ENCODE measurements at regions not wholly inside any gene's neighbourhood (a gene's known extent, or its start where the extent isn't known, plus 50 kb on each side); places are given as distances from the start of the nearest gene placed in this dataset.

DNA sequence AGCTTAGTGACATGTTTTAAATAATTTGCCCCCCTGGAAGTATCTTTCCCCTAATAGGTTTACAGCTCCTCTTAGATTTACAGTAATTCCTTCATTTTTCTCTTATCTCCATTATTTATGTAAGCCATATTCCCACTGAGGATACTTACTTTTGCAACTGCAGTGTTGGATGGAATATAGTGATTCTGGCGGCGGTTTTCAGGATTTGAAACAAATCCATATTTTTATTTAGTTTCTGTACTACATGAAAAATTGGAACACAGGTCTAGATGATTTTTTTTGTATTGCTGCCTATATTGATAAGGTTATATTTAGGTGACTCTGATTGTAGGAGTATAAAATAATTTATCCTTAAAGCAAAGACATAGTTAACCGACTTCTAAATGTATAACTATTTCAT, 391.6 kb upstream of the SUCLG2 start:
- no peak for DNase-seq

DNA sequence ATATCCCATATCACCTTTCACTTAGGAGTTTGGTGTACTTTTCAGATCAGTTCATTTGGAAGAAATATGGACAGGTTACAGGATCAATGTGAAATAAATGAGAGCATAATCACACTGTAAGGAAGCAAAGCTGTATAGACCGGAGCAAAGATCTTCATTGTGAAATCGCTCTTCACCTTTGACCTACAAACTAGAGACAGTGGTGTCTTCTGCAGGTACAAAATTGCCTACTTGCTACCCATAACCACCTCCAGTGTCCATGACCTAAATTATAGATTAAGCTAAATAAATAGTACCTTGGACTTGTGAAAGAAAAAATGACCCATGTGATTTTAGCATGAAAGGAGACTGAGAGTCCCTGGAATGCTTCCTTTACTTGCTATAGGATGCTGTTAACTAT, 379.5 kb upstream of the SUCLG2 start:
- no peak for DNase-seq

DNA sequence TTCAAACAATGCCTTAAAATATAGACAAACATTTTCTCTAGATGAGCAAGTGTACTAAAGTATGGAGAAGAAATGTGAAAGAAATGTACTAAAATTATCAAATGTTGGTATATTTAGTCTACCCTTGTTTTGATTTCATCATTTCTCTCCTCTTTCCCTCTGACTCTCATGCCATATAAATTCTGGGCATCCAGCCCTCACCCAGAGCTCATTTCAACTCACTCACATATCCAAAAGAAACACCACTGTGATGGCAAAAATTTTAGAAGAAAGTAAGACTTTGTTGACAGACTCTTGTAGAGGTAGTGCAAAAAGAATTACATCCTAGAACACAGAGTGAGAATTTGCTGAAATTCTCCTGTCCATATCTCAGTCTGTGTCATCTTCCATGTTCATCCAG, 377.8 kb upstream of the SUCLG2 start:
- no peak for DNase-seq

DNA sequence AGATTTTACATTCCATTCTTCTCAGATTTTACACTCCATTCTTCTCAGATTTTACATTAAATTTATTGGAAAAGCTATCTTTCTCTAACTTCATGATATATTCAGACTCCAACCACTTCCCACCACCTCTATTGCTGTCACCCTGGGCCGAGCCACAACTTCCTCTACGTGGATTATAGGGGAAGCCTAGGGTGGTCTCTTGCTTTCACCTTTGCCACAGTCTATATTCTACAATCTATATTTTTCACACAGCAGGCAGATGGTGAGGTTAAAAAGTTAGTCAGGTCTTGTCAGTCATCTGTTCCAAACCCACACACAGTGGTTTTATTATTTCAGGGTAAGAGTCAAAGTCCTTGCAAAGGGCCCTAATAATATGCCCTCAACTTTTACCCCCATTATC, 370.8 kb upstream of the SUCLG2 start:
- DNase-seq: no peak

DNA sequence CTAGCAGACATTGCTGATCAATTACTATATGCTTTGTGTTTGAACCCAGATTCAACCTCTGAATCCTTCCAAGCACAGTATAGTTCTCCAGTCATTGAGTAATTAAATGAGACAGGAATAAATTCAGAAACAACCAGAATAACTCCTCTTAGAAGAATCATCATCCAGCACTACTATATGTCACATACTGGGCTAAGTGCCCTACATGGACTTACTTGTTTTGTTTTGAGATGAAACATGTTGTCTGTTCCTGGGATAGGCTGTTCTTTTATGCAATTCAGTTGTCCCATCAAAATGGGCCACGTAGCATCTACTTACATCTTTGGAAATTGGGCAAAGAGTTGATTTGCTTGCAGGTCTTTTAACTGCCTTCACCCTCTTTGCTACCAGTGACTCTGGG, 365.5 kb upstream of the SUCLG2 start:
- no peak for DNase-seq

DNA sequence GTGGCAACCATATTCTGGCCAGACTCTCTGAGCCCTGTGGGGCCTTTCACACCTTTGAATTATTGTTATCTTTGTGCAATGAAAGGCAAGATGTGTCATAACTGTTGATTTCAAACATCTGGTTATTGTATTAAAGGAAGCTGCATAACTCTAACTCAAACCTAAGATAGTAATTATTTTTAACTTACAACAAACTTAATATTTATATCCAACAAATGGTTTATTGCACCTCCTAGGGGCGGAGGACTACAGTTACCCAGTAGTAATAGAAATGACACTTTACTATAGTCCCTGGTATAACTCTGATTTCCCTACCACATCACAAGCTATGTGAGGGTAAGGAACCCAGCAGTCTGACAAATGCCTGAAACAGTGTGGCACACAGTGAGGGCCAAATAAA, 363.9 kb upstream of the SUCLG2 start:
- DNase-seq: no peak

DNA sequence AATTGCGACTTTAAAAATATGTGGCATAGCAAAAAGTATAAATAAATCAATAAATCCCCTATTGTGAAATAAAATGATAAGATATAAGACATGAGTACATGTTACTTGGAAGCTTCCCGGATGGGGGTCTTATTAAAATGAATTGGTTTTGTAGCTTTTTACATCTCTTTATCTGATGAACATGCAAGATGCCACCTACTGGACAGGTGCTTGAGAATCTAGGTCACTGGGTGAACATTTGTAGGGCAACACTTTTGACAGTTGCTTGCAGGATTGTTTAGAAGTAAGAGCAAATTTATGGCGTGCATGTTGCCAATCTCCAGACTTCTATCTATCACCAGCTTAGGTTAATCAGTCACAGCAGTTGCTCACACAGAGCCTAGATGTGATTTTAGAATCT, 362.7 kb upstream of the SUCLG2 start:
- no peak for DNase-seq

DNA sequence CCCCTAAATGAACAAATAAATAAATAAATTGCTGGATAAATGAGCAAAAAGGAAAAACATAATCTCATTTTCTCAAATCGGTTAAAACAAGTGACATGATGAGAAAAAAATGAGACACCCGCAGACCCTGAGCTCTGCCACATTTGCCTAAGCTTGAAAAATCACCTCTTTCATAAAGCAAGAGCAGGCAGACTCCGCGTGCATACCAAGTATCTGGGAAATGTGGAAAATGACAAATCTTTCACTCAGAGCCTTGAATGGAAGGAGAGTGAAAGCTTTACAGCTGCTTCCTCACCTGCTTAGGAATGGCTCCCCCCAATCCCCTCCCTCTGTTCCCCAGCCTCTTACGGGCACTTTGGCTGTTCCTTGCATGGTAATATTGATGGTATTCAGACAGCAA, 355.5 kb upstream of the SUCLG2 start:
- DNase-seq: no peak

DNA sequence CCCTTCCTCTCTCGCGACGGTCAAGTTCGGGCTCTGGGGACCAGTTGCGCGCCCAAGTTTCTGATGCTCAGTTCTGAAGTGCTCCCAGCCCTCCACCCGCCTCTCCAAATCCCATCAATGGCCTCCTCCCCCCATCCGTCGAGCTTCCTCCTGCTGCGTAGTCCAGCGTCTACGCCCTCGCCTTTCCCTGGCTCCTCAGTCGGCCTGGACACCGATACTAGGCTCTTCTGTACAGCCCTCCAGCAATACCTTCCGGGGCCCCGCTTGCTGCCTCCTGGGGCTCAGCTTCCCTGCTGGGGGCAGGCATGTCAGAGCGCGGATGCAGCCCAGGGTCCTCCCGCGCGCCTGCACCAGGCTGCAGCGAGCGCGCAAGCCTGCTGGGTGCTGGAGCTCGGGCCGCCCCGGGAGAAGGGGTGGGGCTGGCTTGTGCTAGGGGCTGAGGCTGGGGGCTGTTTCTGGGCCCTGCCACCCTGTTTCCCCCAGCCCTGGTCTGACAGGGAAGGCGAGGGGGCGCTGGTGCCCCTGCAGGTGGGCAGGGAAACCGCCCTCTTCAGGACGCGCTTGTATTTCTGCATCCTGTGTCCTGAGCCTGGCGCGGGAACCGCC, 353.3 kb upstream of the SUCLG2 start:
- DNase-seq: peak; percentile 1 to 18

DNA sequence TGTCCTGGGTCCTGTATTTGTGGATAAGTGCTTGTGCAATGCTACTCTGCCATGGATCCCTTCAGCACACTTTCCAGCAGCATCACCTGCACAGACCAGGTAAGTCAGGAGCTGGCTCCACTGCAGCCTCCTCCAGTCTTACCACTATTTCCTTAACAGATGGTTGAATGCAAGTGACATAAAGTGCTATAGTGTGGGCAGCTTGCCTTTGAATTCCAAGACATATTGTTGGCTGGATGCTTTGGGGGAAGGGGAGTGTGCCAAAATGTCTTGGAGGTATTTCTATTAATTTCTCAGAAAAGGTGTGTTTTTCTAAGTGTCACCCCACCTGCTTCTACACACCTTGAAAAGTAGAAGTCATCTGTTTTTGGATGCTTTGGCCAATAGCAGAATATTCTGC, 352.2 kb upstream of the SUCLG2 start:
- no peak for DNase-seq

DNA sequence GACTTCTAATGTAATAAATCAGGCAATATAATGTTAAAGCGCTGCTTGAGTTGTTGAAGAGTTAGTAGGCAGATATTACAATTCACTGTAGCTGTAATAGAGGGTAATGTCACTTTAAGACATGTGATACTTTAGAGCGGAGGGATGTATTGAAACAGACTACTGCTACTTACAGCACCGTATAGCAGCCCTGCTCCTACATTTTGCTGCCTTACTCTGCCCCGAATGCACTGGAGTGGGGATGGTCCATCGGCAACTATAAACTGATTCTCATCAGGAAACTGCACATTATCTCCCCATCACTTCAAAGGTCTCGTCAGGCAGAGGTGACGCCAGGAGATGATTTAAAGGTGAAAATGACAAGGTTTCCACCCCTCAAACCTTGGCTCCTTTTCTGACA, 349.7 kb upstream of the SUCLG2 start:
- DNase-seq: no peak

DNA sequence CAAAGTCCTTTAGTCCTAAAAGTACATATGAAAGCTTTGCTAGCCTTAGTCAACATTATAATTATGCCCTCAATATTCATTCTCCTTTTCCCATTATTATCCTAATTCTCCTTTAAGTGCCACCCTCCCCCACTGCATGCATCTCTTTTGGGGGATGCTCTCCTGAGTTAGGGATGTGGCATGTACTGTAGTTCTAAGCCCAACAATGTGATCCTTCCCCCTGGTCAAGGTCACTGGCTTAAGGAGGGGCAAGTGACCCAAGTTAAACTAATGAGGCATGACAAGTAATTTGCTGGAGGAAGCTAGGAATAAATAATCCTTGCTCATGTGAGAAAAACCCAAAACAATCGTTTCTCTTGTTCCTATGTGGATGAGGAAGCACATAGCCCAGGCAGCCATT, 343.9 kb upstream of the SUCLG2 start:
- DNase-seq: no peak

DNA sequence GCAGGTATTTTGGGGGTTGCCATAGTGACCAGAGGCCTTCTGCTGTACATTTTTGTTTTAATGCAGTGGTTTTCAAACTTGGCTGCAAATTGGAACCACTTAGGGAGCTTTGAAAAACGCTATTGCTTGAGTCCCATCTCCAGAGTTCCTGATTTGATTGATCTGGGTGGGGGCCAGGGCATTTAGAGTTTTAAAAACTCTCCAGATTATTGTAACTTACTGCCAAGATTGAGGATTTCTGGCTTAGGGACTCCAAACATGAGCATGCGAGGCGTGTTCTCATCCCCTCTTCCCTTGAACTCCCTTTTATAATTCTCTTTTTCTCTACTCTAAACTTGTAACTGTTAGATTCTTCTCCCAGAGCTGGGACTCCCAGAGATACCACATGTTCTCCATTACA, 340.8 kb upstream of the SUCLG2 start:
- no peak for DNase-seq

DNA sequence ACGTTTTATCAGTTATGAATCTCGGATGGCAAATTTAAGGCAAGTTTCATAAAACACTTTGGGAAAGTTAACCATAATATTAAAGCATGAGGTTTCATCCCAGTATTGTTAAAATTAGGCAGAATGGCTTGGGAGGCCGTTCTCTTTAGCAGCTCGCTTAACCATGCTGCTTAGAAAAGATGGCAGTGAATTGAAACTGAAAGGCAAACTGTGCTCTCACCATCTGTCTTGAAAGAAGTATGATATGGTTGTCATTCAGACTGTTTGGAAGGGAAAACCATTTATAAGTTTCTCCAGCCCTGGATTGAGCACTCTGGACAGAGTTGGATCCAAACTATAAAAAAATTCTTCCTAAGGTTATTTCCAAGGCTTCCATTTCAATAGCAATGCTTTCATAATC, 332.3 kb upstream of the SUCLG2 start:
- DNase-seq: no peak

DNA sequence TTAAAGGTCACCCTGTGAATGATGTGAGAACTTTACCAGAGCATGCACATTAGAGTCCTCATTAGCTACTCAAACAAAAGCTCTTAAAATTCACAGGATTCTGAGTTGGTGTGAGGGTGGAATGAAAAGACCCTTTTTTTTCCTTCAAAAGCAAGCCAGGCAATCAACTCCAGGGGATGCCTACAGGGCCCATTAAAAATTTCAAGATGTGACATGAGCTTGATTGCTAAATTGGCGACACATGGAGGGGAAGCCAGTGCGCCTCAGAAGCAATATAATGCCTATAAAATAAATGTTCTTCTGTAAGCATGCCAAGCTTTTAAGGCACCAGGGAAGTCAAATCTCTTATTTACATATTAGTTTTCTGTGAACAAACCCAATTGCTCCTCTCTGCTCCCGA, 328.8 kb upstream of the SUCLG2 start:
- DNase-seq: no peak

DNA sequence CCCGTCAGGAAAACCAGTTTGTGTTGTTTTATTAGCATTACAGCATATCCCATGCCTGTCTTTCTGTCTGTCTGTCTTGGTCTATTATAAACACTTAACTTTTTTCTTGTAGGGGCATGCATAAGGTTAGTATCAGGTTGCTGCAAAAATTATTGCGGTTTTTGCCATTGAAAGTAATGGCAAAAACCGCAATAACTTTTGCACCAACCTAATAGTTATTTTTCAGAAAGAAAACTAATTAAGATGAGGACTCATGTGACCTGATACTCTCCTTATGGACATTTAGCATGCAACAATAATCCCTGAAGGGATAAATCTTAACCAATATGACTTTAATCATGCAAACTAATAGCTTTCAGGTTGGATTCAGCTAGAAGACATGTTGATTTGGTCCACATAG, 326.7 kb upstream of the SUCLG2 start:
- DNase-seq: no peak

DNA sequence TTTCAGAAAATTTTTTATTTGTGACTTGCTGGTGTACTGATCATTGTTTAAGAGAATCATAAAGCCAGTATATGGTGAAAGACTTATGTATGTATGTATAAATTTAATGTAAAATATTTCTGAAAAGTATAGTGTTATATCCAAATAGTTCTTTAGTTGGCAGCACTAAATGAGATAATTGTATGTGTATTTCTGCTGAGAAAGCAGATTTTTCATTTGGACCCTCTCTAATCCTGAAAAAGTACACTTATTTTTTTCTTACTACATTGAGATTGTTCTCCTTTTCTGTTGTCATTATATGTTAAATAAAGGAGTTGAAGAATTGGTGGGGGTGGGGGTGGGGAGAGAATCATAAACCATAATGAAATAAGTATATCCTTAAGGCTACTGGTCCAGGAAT, 324.9 kb upstream of the SUCLG2 start:
- no peak for DNase-seq

DNA sequence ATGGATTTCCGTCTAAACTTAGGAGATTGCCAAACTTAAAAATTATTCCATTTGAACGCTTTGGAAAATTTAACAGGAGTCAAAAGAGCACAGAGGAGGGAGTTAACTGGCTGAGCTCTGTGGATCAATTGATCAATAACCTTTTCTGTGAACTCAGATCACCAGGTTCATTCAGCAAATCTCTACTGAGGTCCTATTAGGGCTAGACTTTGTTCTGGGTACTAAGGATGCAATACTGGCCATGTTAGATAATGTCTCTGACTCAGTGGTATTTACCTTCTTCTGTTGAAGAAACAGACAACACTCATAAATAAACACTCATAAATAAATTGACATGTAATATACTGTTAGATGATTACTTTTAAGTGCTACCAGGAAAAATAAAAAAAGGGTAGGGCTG, 323.4 kb upstream of the SUCLG2 start:
- no peak for DNase-seq

DNA sequence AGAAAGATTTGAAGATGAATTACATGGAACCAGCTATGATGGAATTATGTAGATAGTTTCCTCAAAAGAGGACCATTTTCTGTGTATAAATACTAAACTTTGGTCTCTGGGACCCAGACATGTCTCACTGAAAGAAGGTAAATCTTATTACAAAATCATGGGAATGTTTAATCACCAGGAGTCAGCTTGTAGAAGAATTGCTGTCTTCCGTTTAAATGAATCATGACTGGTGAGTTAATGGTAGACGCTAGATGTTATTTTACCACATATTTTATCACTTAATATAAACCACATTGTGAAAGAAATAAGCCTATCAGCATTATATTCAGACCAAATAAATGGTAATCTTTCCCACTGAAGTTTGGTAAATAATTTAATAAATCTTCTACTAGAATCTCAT, 322.3 kb upstream of the SUCLG2 start:
- DNase-seq: no peak

DNA sequence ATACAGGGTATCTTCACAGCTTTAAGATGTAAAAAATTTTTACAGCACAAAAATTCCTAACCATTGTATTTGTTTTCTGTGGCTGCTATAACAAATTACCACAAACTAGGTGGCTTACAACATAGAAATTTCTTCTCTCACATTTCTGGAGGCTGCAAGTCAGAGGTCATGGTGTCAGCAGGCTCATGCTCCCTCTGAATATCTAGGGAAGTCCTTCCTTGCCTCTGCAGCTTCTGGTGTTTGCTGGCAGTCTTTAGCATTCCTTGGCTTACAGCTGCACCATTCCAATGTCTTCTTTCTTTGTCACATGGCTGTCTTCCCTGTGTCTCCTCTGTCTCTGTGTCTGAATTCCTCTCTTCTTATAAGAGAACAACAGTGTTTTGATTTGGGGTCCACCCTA, 310.2 kb upstream of the SUCLG2 start:
- no peak for DNase-seq

DNA sequence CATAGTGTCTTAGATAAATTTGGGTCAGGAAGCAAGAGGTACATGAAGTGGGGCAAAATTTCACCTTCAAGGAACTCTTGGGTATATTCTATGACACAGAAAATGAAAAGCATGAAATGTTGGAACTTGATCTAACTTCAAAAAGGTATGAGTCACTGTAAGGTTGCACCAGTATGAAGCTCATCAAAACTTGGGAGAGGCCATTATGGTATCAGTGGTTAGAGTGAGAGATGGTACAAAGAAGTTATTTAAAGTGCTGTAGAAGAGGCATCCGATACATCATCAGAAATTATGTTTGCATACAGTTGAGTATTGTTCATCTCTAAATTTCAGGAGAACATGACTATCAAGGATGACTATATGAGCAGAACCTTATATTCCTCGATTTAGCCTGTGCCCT, 302.9 kb upstream of the SUCLG2 start:
- DNase-seq: no peak

DNA sequence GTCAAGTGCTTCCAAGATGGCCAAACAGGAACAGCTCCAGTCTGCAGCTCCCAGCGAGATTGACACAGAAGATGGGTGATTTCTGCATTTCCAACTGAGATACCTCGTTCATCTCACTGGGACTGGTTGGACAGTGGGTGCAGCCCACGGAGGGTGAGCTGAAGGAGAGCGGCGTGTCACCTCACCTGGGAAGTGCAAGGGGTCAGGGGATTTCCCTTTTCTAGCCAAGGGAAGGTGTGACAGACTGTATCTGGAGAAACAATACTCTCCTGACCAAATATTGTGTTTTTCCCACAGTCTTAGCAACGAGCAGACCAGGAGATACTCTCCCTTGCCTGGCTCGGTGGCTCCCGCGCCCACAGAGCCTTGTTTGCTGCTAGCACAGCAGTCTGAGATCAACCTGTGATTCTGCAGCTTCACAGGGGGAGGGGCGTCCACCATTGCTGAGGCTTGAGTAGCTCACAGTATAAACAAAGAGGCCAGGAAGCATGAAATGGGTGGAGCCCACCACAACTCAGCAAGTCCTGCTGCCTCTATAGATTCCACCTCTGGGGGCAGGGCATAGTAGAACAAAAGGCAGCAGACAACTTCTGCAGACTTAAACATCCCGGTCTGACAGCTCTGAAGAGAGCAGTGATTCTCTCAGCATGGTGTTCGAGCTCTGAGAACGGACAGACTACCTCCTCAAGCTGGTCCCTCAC, 293.5 kb upstream of the SUCLG2 start:
- DNase-seq: no peak

DNA sequence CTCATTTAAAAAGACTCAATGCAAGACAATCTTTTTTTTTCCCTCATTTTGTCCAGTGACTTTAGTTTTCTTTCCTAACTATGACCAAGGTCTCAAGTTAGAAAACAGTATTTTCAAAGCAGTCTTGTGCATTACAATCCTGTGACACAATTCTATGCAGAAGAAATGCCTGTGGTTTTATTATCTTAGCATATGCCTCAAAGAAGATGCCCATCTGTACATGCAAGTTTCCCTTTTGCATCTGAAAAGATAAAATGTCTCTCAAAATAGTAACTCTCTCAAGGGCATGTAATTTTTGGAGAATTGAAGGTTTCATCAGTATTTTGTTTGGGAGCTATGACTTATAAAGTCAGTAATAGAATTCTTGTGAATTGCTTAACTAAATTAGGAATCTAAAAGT, 292.0 kb upstream of the SUCLG2 start:
- no peak for DNase-seq

DNA sequence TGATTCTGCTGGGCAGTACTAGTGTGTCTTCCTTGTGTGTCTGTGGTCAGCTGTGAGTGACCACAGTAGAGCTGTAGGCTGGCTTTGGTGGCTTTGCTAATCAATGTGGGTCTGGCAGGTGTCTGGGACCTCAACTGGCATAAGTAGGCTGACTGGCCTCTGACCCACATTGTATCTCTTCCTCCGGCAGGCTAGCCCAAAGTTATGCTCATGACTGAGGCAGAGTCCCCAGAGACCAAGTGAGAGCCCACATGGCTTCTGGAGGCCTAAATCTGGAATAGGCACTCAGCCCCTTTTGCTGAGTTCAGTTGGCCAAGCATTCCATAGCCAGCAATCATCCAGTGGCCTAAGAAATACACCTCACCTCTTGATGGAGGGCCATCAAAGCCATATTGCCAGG, 289.1 kb upstream of the SUCLG2 start:
- DNase-seq: no peak

DNA sequence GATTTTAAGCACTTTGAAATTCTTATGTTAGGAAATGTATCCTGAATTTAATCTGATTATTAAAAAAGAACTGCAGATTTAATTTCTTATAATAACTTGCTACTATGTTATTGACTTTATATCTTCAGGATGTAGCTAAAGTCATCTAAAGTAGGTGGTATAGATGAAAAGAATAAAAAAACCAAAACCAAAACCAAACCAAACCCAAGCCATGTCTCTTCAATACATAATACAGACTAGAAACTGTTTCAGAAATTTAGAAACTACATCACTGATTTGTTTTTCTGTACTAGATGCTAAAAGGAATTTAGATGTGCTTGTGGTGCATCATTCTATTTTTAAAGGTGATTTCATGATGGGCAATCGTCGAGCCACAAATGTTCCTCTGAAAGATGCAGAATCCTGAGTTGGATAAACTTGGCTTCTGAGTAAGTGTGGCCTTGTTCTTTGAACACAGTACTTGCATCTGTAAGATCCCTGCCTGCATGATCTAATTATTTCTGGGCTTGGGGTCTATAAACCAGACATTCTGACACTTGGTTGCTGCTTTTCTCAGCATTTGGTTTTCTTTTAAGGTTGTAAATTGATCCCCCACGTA, 287.1 kb upstream of the SUCLG2 start:
- no peak for DNase-seq

Measured in stimulated activated CD4-positive, alpha-beta T cell treated with anti-CD3 and anti-CD28 coated beads, Interleukin-2, amount 100 ng/mL, for 48 hours (primary cell).